ENCODE measurements at regions not wholly inside any gene's neighbourhood (a gene's known extent, or its start where the extent isn't known, plus 50 kb on each side); places are given as distances from the start of the nearest gene placed in this dataset.

DNA sequence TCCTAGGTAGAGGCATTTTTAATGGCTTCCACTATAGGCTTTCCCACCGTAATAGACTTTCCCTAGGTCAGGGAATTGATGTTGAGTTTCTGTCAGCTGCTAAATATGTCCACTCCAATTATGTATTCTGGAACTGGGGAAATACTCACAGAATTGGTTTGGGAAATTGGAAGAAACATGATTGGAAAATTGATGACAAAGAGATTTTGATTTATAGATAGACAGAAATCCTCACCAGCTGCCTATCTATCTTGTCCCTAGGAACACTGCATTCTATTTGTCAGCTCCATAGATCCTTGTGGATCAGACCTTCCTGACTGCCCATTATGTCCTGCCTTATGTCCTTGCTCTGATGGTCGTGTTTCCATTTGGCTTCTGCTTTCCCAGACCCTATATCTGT lies 75.6 kb upstream of the TNIK start:
- no peak for TF ChIP-seq CEBPB (IDR thresholded peaks at IDR 0.05)
- TF ChIP-seq, protein P1, sequence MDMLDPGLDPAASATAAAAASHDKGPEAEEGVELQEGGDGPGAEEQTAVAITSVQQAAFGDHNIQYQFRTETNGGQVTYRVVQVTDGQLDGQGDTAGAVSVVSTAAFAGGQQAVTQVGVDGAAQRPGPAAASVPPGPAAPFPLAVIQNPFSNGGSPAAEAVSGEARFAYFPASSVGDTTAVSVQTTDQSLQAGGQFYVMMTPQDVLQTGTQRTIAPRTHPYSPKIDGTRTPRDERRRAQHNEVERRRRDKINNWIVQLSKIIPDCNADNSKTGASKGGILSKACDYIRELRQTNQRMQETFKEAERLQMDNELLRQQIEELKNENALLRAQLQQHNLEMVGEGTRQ (IDR thresholded peaks at IDR 0.05) = no peak
- no peak for TF ChIP-seq POLR2A (IDR thresholded peaks at IDR 0.05; ENCODE audit: low read length)
- TF ChIP-seq, protein P2, sequence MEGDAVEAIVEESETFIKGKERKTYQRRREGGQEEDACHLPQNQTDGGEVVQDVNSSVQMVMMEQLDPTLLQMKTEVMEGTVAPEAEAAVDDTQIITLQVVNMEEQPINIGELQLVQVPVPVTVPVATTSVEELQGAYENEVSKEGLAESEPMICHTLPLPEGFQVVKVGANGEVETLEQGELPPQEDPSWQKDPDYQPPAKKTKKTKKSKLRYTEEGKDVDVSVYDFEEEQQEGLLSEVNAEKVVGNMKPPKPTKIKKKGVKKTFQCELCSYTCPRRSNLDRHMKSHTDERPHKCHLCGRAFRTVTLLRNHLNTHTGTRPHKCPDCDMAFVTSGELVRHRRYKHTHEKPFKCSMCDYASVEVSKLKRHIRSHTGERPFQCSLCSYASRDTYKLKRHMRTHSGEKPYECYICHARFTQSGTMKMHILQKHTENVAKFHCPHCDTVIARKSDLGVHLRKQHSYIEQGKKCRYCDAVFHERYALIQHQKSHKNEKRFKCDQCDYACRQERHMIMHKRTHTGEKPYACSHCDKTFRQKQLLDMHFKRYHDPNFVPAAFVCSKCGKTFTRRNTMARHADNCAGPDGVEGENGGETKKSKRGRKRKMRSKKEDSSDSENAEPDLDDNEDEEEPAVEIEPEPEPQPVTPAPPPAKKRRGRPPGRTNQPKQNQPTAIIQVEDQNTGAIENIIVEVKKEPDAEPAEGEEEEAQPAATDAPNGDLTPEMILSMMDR (IDR thresholded peaks at IDR 0.05) = no peak
- no peak for TF ChIP-seq POLR2AphosphoS2 (conservative IDR thresholded peaks at IDR 0.05; ENCODE audit: low read length)
- no peak for TF ChIP-seq RAD21 (conservative IDR thresholded peaks at IDR 0.05 in 1 of 2, IDR thresholded peaks at IDR 0.05 in 1 of 2)
- TF ChIP-seq CHD2 (IDR thresholded peaks at IDR 0.05; ENCODE audit: low read length, partially characterized antibody) = no peak

All from A549 (cell line).